Adrenal gland (tissue), 5 donors: ENCODE measurements at regions not wholly inside any gene's neighbourhood (a gene's known extent, or its start where the extent isn't known, plus 50 kb on each side); places are given as distances from the start of the nearest gene placed in this dataset.

Experiments used
- CTCF ChIP-seq, 6 experiments: fragments of 450-650 bp in 4 of 6; fragments of 200-600 bp in 2 of 6; sonication (generic) in 1 of 6; IDR thresholded peaks; 1 replicate in 5 of 6; 2 replicates in 1 of 6; pipeline versions ENCODE4 v1.5.1 to v1.8.0; 2016 to 2021; ENCODE audit warnings: antibody characterized with exemption in 6 of 6, mild to moderate bottlenecking in 2 of 6, moderate library complexity in 1 of 6
- POLR2A ChIP-seq, 2 donors: fragments of 450-650 bp; IDR thresholded peaks; one replicate each; pipeline ENCODE4 v1.6.1; 2017; ENCODE audit warnings: antibody characterized with exemption in 2 of 2, mild to moderate bottlenecking in 2 of 2, moderate library complexity in 1 of 2
- donor health status: DM: no; HTN: no; CAD: no.

- TF ChIP-seq CTCF (IDR thresholded peaks at IDR 0.05) (no peak), POLR2A (IDR thresholded peaks at IDR 0.05) (no peak)
Observed at GRCh38 chr3:5840056-5840455, 652.5 kb downstream of the EDEM1 start.
